Lower leg skin (tissue), 4 donors: ENCODE measurements at regions not wholly inside any gene's neighbourhood (a gene's known extent, or its start where the extent isn't known, plus 50 kb on each side); places are given as distances from the start of the nearest gene placed in this dataset.

ENCODE experiments used
- DNase-seq, 2 donors: peaks; one replicate each; pipeline ENCODE4 v3.0.0-alpha.2; 2019; ENCODE audit warnings: low spot score in 2 of 2
- H3K4me3 ChIP-seq: fragments of 200-600 bp; sonication (generic); 2 replicates; pipeline ENCODE4 v1.5.1; 2017; ENCODE audit warnings: mild to moderate bottlenecking, low read depth; ENCODE audit not compliant: poor library complexity, severe bottlenecking
- POLR2A ChIP-seq, 2 donors: fragments of 450-650 bp; IDR thresholded peaks; one replicate each; pipeline ENCODE4 v1.6.1; 2016 to 2017; ENCODE audit warnings: antibody characterized with exemption in 2 of 2, mild to moderate bottlenecking in 1 of 2, moderate library complexity in 1 of 2
- WGBS, 2 donors: methylation state at CpG; one replicate each; pipeline ENCODE4 v1.1.5; 2018; 5-methylcytosine and 5-hydroxymethylcytosine counted together
- intact Hi-C: fragments of 100-400 bp; cut with DNase I; formaldehyde crosslinking; loops from one replicate; pipeline ENCODE4 v1.15.0; 2023; ENCODE audit warnings: low total_unique reads
- TF ChIP-seq, protein P1 (sequence below), 3 donors: fragments of 450-650 bp; IDR thresholded peaks; one replicate each; pipeline ENCODE4 v1.5.1; 2016; ENCODE audit warnings: antibody characterized with exemption in 3 of 3, mild to moderate bottlenecking in 3 of 3, moderate library complexity in 2 of 3

DNA sequence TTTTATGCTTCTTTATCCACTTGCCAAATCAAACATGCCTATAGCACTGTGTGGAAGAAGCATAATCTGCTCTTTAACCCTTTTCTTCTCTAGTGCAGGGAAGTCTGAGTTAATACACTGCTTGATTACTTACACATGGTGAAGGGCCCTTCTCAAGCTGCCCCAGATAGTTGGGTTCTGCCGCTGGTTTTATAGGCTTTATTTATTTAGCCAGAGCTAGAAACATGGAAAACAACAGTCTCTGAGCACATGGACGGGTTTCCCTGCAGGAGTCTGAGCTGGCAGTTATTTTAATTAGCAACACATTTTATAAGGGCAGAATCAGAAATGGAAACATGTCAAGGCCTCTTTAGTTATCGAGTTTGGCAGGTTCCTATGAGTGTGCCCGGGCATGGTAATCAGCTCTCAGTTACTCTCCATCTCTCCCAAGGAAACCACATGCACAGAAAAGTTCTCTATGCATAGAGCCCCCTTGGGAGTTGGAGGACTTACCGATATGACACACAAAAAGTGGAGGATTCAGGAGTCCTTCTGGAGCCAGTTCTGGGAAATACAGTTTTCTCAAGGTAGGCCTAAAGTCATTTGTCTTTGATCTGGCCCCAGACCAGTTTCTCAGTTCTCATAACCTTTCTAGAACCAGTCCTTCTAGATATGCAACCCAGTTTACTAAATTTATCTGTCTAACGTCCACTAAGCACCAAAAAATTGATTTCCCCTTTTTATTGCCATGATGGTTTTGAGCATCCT is 564.8 kb downstream of the ACTL7B start:
- TF ChIP-seq, protein P1, sequence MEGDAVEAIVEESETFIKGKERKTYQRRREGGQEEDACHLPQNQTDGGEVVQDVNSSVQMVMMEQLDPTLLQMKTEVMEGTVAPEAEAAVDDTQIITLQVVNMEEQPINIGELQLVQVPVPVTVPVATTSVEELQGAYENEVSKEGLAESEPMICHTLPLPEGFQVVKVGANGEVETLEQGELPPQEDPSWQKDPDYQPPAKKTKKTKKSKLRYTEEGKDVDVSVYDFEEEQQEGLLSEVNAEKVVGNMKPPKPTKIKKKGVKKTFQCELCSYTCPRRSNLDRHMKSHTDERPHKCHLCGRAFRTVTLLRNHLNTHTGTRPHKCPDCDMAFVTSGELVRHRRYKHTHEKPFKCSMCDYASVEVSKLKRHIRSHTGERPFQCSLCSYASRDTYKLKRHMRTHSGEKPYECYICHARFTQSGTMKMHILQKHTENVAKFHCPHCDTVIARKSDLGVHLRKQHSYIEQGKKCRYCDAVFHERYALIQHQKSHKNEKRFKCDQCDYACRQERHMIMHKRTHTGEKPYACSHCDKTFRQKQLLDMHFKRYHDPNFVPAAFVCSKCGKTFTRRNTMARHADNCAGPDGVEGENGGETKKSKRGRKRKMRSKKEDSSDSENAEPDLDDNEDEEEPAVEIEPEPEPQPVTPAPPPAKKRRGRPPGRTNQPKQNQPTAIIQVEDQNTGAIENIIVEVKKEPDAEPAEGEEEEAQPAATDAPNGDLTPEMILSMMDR (IDR thresholded peaks at IDR 0.05) = no peak
- no peak for TF ChIP-seq POLR2A (IDR thresholded peaks at IDR 0.05)
- 28 to 30% methylated on average over 6 of the region's 6 CpGs for WGBS, 2 donors
- no peak for DNase-seq
- intact Hi-C loops = no loop called here
- no peak overlapping the region for H3K4me3 ChIP-seq

DNA sequence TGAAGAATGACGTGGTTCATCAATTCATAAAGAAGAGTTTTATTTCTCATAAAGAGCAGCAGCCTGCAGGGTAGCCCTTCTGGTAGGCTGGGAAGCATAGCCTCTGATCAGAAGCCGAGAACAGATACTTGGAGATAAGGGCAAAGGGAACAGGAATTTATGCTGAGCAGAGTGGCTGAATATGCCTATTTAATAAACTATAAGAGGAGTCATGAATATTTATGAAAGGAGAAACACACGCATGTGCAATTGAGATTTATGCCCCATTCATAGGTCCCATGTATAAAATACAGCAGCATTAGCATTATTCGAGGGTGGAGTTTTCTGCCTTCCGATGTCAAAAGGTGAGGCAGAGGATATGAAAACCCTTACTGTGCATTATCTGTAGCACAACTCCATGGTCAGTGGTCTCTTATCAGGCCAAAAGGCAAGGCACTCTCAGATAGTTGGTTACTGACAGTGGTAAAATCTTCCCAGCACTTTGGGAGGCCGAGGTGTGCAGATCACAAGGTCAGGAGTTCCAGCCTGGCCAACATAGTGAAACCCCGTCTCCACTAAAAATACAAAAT is 569.1 kb downstream of the ACTL7B start:
- no peak overlapping the region for H3K4me3 ChIP-seq
- 82 to 84% methylated on average over 7 of the region's 7 CpGs for WGBS, 2 donors
- intact Hi-C loops = no loop called here
- DNase-seq = no peak
- TF ChIP-seq POLR2A (IDR thresholded peaks at IDR 0.05) = no peak
- TF ChIP-seq, protein P1 (IDR thresholded peaks at IDR 0.05) = no peak

DNA sequence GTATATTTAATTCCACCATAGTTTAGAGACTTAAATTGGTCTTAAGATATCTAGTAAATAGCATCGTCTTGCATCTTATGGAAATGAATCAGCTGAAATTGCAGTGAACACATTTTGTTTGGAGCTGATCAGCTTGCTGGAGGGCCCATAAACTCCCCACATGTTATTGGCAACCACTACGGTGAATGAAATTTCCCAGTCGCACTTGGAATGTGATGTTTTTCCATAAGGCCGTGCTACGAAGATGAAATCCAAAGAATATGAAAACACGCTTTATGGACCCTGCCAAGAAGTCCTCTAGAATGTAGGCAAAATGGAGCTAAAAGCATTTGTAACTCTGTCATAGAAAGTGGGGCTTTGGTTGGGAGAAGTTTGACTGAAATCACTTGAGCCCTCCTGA is 572.1 kb downstream of the ACTL7B start:
- no peak for DNase-seq
- 68 to 85% methylated on average over 6 of the region's 6 CpGs for WGBS, 2 donors
- H3K4me3 ChIP-seq = no peak overlapping the region
- intact Hi-C loops = no loop called here
- no peak for TF ChIP-seq POLR2A (IDR thresholded peaks at IDR 0.05)
- TF ChIP-seq, protein P1 (IDR thresholded peaks at IDR 0.05) = no peak

DNA sequence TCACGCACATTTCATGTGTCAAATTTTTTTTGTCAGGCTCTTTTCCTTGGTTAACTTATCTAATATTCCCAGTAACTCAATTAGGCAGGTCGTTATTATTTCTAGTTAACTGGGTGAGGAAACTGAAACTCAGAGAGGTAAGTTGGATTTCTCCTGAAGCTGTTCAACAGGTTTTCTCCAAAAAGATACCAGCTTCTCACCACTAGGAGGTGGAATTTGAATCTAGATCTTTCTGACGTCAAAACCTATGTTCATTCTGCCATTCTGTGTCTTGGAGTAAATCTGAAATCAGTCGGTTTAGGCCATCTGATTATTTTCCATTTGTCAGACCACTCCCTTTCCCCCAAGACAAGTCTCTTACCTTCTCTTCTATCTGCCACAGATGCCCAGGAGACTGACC is 572.9 kb downstream of the ACTL7B start:
- no peak overlapping the region for H3K4me3 ChIP-seq
- DNase-seq = no peak
- no peak for TF ChIP-seq POLR2A (IDR thresholded peaks at IDR 0.05)
- TF ChIP-seq, protein P1 (IDR thresholded peaks at IDR 0.05) = no peak
- WGBS, 2 donors = 76 to 80% methylated on average over 4 of the region's 4 CpGs
- intact Hi-C loops = no loop called here

DNA sequence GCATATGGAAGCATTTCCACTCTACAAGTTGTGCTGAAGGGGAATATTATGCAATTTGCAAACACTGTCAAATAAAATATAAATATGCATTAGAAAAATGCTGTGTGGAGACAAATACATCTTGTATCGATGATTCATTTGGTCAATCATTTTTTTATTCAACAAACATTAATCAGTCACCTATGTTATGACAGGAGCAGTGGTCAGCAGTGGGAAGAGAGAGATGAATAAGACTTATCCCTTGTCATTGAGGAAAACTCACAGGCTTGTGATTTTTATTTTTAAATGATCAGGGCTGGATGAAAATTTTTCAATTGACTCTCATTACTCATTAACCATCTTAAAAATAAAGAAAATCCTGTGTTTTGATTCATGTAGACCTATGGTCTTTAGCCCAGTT is 574.1 kb downstream of the ACTL7B start:
- intact Hi-C loops = no loop called here
- no peak overlapping the region for H3K4me3 ChIP-seq
- 68 to 81% methylated on average over 1 of the region's 1 CpG for WGBS, 2 donors
- no peak for DNase-seq
- TF ChIP-seq, protein P1 (IDR thresholded peaks at IDR 0.05) = no peak
- no peak for TF ChIP-seq POLR2A (IDR thresholded peaks at IDR 0.05)

DNA sequence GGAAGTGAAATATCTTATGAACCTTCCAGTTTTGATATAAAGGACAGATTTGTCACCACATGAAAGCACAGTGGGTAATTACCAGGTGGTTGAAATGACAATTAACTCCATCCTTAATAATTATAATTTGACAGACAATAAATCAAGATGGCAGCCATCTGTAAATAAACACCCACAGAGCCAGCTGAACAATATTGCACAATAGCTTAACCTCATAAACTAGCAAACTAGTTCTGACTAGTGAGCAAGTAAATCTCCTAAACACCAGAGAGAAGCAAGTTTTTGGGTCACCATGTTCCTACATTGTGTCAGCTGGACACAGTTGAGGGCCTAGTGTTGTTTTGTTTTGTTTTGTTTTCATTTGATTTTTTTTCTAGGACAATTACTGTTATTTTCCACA is 577.4 kb downstream of the ACTL7B start:
- H3K4me3 ChIP-seq = no peak overlapping the region
- intact Hi-C loops = no loop called here
- TF ChIP-seq, protein P1 (IDR thresholded peaks at IDR 0.05) = no peak
- no peak for TF ChIP-seq POLR2A (IDR thresholded peaks at IDR 0.05)
- DNase-seq = no peak
